GM12801 (cell line): ENCODE measurements at regions not wholly inside any gene's neighbourhood (a gene's known extent, or its start where the extent isn't known, plus 50 kb on each side); places are given as distances from the start of the nearest gene placed in this dataset.

Source experiments
- CTCF ChIP-seq: IDR thresholded peaks from one replicate; pipeline ENCODE4 v1.5.1; 2011; ENCODE audit warnings: control low read depth; ENCODE audit not compliant: insufficient read length; ENCODE audit errors: extremely low read depth

- no peak for TF ChIP-seq CTCF
These were observed 189.6 kb downstream of the DUSP6 start for GRCh38 chr12:89162589-89163261.

DNA sequence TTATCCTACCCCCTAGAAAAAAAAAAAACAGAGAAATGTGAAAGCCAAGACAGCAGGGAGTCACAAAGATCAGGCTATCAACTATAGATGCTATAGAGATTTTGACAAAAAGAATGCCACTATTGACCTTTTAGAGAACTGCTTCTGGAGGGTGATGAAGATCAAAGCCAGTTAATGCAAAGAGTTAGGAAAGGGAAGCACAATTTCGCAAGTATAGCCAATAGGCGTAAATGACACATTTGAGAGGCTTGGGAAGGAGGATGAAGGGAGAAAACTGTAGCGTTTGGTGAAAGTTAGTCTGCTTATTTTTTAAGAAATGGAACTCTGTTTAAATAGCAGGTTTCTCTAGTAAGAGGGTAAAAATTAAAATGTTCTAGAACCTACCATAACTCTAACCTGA is 190.7 kb downstream of the DUSP6 start:
- no peak for TF ChIP-seq CTCF

DNA sequence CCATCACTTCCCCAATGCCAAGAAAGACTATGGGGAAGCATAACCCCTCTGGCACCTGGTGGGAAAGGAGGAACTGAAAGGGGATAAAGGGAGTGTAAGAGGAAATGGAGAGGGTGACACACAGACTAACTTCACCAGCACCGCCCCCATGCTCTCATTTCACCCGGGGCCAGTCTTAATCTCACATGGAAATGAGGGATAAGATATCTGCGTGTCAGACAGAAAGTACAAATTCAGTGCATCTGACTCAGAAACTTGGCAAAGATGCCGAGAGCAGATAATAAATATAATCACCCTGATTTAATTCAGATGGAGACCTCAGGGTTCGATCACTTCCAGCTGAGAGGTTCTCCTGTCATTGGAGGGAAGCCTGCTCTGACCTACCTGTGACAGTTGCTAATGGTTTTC is 191.6 kb downstream of the DUSP6 start:
- TF ChIP-seq CTCF: no peak

DNA sequence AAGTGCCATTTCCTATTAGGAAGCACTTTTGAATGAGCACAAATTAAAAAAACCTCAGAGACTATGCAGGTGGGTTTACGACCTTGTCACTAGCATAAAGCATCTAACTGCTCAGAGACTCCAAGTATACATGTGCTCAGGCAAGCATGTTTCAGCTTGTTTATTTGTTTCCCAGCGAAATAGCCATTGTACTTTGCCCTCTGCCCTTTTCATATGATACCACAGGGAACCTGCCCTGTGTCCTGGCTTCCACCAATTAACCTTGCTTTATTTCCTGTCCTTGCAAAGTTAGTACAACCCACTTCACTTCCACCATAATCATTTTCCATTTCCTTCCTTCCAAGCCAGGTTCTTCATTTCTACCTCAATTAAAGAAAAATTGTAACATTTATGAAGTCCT is 194.9 kb downstream of the DUSP6 start:
- TF ChIP-seq CTCF: no peak

GRCh38 chr12:89156862-89157262 is 195.4 kb downstream of the DUSP6 start:
- no peak for TF ChIP-seq CTCF

DNA sequence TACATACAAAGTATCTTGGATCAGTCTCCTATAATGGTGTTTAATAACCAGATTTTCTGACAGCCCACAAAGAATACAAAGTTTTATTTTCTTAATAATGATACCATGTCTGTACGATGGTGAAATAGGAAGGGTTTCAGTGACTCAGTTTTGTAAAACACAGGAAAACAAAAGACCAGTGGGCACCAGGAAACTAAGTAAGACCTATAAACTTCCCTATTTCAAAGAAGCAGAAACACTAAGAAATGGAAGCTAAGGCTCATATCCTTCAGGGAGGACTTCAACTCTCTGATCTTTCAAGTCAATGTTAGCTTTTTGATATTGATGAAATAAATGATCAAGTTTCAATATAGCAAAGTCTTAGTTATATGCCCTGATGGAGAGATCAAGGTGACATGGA is 196.0 kb downstream of the DUSP6 start:
- TF ChIP-seq CTCF: no peak

- TF ChIP-seq CTCF: no peak
These were observed 196.5 kb downstream of the DUSP6 start for GRCh38 chr12:89155826-89156225.
